Motor neuron (in vitro differentiated cells): ENCODE measurements at regions not wholly inside any gene's neighbourhood (a gene's known extent, or its start where the extent isn't known, plus 50 kb on each side); places are given as distances from the start of the nearest gene placed in this dataset.

Experiments used
- ATAC-seq, 8 experiments: fragments of 200-7000 bp; cut with Tn5 transposase; replicated peaks in 6 of 8; 2 replicates each; pipeline ENCODE4 v1.8.0; 2021; ENCODE audit warnings: mild to moderate bottlenecking in 8 of 8, moderate library complexity in 8 of 8
- H3K27ac ChIP-seq, 2 donors: fragments of 250-450 bp; sonication (Bioruptor Pico); 2 replicates each; pipeline ENCODE4 v1.9.0; 2021; ENCODE audit warnings: antibody characterized with exemption in 2 of 2, mild to moderate bottlenecking in 2 of 2, moderate library complexity in 1 of 2
- H3K4me1 ChIP-seq, 2 donors: fragments of 250-450 bp; sonication (Bioruptor Pico); replicated peaks in 1 of 2; 2 replicates each; pipeline ENCODE4 v1.6.1; 2021; ENCODE audit warnings: antibody characterized with exemption in 2 of 2, mild to moderate bottlenecking in 2 of 2, moderate library complexity in 1 of 2
- H3K4me3 ChIP-seq, 5 donors: fragments of 250-450 bp; sonication (Bioruptor Pico); 2 replicates each; pipeline ENCODE4 v1.9.0; 2021; ENCODE audit warnings: antibody characterized with exemption in 5 of 5, mild to moderate bottlenecking in 5 of 5, moderate library complexity in 4 of 5
- WGBS, 10 experiments: fragments of 450-650 bp; shearing (Covaris generic); methylation state at CpG; one replicate each; pipeline ENCODE4 v1.0.0; 2022; 5-methylcytosine and 5-hydroxymethylcytosine counted together
- in situ Hi-C, 9 experiments: fragments of 400-800 bp; cut with MboI; loops; one replicate each; pipeline ENCODE4 v1.15.0; 2021; ENCODE audit warnings: low sequenced_read_pairs in 9 of 9, low pct_unique_long_range_greater_than_20kb in 2 of 9; ENCODE audit not compliant: unreplicated experiment in 9 of 9

GRCh38 chr14:38526826-38527501 lies 271.1 kb upstream of the CLEC14A start:
- 20 to 80% (median 43%) methylated on average over 1 of the region's 1 CpG; no CpG with 5 or more reads in 5 of the 10 experiments for WGBS, 10 experiments
- H3K4me3 ChIP-seq: no peak overlapping the region
- in situ Hi-C loops: no loop called here
- H3K27ac ChIP-seq: no peak overlapping the region
- H3K4me1 ChIP-seq: no peaks in the 10 kb centered on the region
- ATAC-seq: no peak

- ATAC-seq: no peak
- Histone ChIP-seq H3K4me3 (no peak overlapping the region), H3K4me1 (no peaks in the 10 kb centered on the region), H3K27ac (no peak overlapping the region)
- WGBS, 10 experiments: 10 to 100% (median 63%) methylated on average over 1 to 2 of the region's 2 CpGs; no CpG with 5 or more reads in 1 of the 10 experiments
- in situ Hi-C loops: no loop called here
These were observed 269.0 kb upstream of the CLEC14A start for GRCh38 chr14:38524636-38525509.

GRCh38 chr14:38522724-38523123 lies 266.8 kb upstream of the CLEC14A start:
- no peak overlapping the region for H3K27ac ChIP-seq
- ATAC-seq: no peak
- no peaks in the 10 kb centered on the region for H3K4me1 ChIP-seq
- WGBS, 10 experiments: 44 to 100% (median 66%) methylated on average over 1 to 3 of the region's 3 CpGs
- in situ Hi-C loops: no loop called here
- H3K4me3 ChIP-seq: no peak overlapping the region

GRCh38 chr14:38521591-38521990 lies 265.7 kb upstream of the CLEC14A start:
- WGBS, 10 experiments: 74 to 96% (median 90%) methylated on average over 3 to 5 of the region's 5 CpGs; no CpG with 5 or more reads in 1 of the 10 experiments
- in situ Hi-C loops: no loop called here
- no peak for ATAC-seq
- Histone ChIP-seq H3K4me3 (no peak overlapping the region), H3K4me1 (no peaks in the 10 kb centered on the region), H3K27ac (no peak overlapping the region)

GRCh38 chr14:38517426-38517825 lies 261.5 kb upstream of the CLEC14A start:
- in situ Hi-C loops: no loop called here
- WGBS, 10 experiments: 0 to 100% (median 76%) methylated on average over 1 to 2 of the region's 2 CpGs
- no peak overlapping the region for H3K4me3 ChIP-seq
- no peak overlapping the region for H3K27ac ChIP-seq
- no peaks in the 10 kb centered on the region for H3K4me1 ChIP-seq
- ATAC-seq: no peak

- Histone ChIP-seq H3K4me1 (no peaks in the 10 kb centered on the region), H3K27ac (no peak overlapping the region), H3K4me3 (no peak overlapping the region)
- in situ Hi-C loops: no loop called here
- ATAC-seq: no peak
These were observed 256.3 kb upstream of the CLEC14A start for GRCh38 chr14:38512236-38512635.

- H3K4me1 ChIP-seq: peaks cover 0 to 14% of the 10 kb centered on the region in 2 donors
- no peak for ATAC-seq
- H3K4me3 ChIP-seq: no peak overlapping the region
- H3K27ac ChIP-seq: no peak overlapping the region
- in situ Hi-C loops: no loop called here
These were observed 251.4 kb upstream of the CLEC14A start for GRCh38 chr14:38507299-38507698.

GRCh38 chr14:38505973-38506249 lies 250.0 kb upstream of the CLEC14A start:
- peak; percentile 22 to 79 (median 63) for ATAC-seq
- in situ Hi-C loops: no loop called here
- Histone ChIP-seq H3K4me3 (no peak overlapping the region), H3K27ac (no peak overlapping the region), H3K4me1 (peaks cover 0 to 14% of the 10 kb centered on the region in 2 donors)
- WGBS, 10 experiments: 0% methylated on average over 1 of the region's 1 CpG

- H3K27ac ChIP-seq: no peak overlapping the region
- WGBS, 10 experiments: 0 to 52% (median 21%) methylated on average over 1 to 2 of the region's 2 CpGs
- peak in 4 of 8 experiments; percentile 43 to 84 (median 65) for ATAC-seq
- H3K4me1 ChIP-seq: peaks cover 0 to 14% of the 10 kb centered on the region in 2 donors
- in situ Hi-C loops: no loop called here
- no peak overlapping the region for H3K4me3 ChIP-seq
These were observed 249.5 kb upstream of the CLEC14A start for GRCh38 chr14:38505221-38505972.

GRCh38 chr14:38504175-38504574 lies 248.3 kb upstream of the CLEC14A start:
- H3K27ac ChIP-seq: no peak overlapping the region
- no peak for ATAC-seq
- in situ Hi-C loops: no loop called here
- no peak overlapping the region for H3K4me3 ChIP-seq
- 0 to 100% (median 80%) methylated on average over 1 of the region's 1 CpG; no CpG with 5 or more reads in 1 of the 10 experiments for WGBS, 10 experiments
- peaks cover 0 to 14% of the 10 kb centered on the region in 2 donors for H3K4me1 ChIP-seq

GRCh38 chr14:38502239-38502638 lies 246.3 kb upstream of the CLEC14A start:
- 20 to 100% (median 83%) methylated on average over 1 to 2 of the region's 2 CpGs; no CpG with 5 or more reads in 3 of the 10 experiments for WGBS, 10 experiments
- peaks cover 0 to 14% of the 10 kb centered on the region in 2 donors for H3K4me1 ChIP-seq
- in situ Hi-C loops: no loop called here
- H3K4me3 ChIP-seq: no peak overlapping the region
- H3K27ac ChIP-seq: no peak overlapping the region
- ATAC-seq: peak in 3 of 8 experiments; percentile 53 to 75 (median 64)

- H3K4me3 ChIP-seq: no peak overlapping the region
- peaks cover 0 to 2% of the 10 kb centered on the region in 2 donors for H3K4me1 ChIP-seq
- ATAC-seq: no peak
- no peak overlapping the region for H3K27ac ChIP-seq
- in situ Hi-C loops: no loop called here
These were observed 244.2 kb upstream of the CLEC14A start for GRCh38 chr14:38500125-38500524.

GRCh38 chr14:38496092-38496491 lies 240.2 kb upstream of the CLEC14A start:
- H3K4me1 ChIP-seq: no peaks in the 10 kb centered on the region
- H3K4me3 ChIP-seq: no peak overlapping the region
- in situ Hi-C loops: no loop called here
- no peak overlapping the region for H3K27ac ChIP-seq
- no peak for ATAC-seq
- WGBS, 10 experiments: 0 to 92% (median 69%) methylated on average over 1 of the region's 1 CpG; no CpG with 5 or more reads in 2 of the 10 experiments
